ENCODE measurements at regions not wholly inside any gene's neighbourhood (a gene's known extent, or its start where the extent isn't known, plus 50 kb on each side); places are given as distances from the start of the nearest gene placed in this dataset.

DNA sequence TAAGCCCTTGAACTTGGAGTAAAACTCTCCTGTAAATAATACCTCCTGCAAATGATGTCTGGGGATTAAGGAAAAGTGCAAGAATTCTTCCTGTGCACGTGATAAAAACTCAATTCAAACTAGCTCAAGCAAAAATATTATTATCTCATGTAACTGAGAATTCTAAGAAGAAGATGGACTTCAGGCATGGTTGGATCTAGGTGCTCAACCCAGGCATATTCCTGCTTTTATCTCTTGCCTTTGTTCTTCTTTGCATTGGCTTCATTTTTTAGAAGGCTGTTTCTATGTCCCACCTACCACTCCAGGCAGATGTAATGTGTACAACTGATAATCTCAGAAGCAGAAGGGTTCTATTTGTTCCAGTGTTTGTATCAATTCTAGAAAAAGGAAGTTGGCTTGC is 95.8 kb downstream of the DACT2 start:
- no peaks in the 10 kb centered on the region for H3K9me3 Mint-ChIP-seq
- CTCF ChIA-PET, result no interaction called here
- no peak overlapping the region for H3K27ac Mint-ChIP-seq

DNA sequence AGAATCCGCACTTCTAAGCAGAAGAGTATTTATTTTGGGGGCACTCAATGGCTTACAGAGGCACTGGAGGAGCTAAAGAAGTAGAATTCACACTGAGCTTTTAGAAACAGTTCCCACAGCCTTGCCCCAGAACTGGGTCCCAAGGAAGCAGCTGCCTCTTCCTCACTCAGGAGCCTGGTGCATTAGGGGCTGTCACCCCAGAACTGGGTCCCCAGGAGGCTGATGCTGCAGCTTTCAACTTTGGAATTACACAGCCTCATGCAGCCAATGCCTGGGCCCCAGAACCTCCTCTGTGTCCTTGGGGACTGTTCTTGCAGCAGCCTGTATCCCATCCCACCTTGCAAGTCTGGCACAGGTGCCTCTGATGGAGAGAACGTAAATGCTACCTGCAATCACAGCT is 96.4 kb downstream of the DACT2 start:
- Histone ChIP-seq H3K27ac (ENCODE audit: low read length) (no peak overlapping the region), H3K4me1 (ENCODE audit: control insufficient read depth in 1 of 2, extremely low read depth in 1 of 2, insufficient read depth in 2 of 2, low read length in 2 of 2) (no peaks in the 10 kb centered on the region), H3K4me3 (ENCODE audit: control insufficient read depth in 1 of 2, extremely low read depth in 1 of 2, low read length in 1 of 2) (no peak overlapping the region), H3K27me3 (replicated peaks in 1 of 2; ENCODE audit: control insufficient read depth in 2 of 2, extremely low read depth in 1 of 2, insufficient read depth in 2 of 2, low read length in 1 of 2) (peaks cover 2 to 18% of the 10 kb centered on the region in 2 experiments), H3K9me3 (no peaks in the 10 kb centered on the region), H3K36me3 (ENCODE audit: control insufficient read depth in 2 of 2, extremely low read depth in 1 of 2, insufficient read depth in 1 of 2, low read length in 1 of 2) (no peaks in the 10 kb centered on the region)
- Mint-ChIP-seq H3K27ac (no peak overlapping the region), H3K4me3 (no peak overlapping the region), H3K27me3 (peaks cover 1 to 5% of the 10 kb centered on the region in 2 donors), H3K4me1 (no peaks in the 10 kb centered on the region), H3K36me3 (no peaks in the 10 kb centered on the region), H3K9me3 (no peaks in the 10 kb centered on the region)
- 91% methylated on average over 1 of the region's 2 CpGs for WGBS (ENCODE audit: insufficient coverage)
- ChIA-PET POLR2A (interaction anchor here in 1 of 2 donors (0.5 kb wide), 1 partner anchor 10 kb away, joined by 3 read pairs; no protein-coding TSS in a partner anchor), CTCF (no interaction called here)
- DNase-seq, result no peak
- ATAC-seq (replicated peaks in 1 of 4), result no peak

More for the DNA sequence above, 95.8 kb downstream of the DACT2 start:
- H3K4me1 ChIP-seq (ENCODE audit: control insufficient read depth in 1 of 2, extremely low read depth in 1 of 2, insufficient read depth in 2 of 2, low read length in 2 of 2), result no peaks in the 10 kb centered on the region
- no peak overlapping the region for H3K4me3 ChIP-seq (ENCODE audit: control insufficient read depth in 1 of 2, extremely low read depth in 1 of 2, low read length in 1 of 2)
- Mint-ChIP-seq H3K4me1 (no peaks in the 10 kb centered on the region), H3K4me3 (no peak overlapping the region), H3K36me3 (no peaks in the 10 kb centered on the region), H3K27me3 (peaks cover 4 to 8% of the 10 kb centered on the region in 2 donors)
- H3K27ac ChIP-seq (ENCODE audit: low read length), result no peak overlapping the region
- POLR2A ChIA-PET, result no interaction called here
- peaks cover 2 to 19% of the 10 kb centered on the region in 2 experiments for H3K27me3 ChIP-seq (replicated peaks in 1 of 2; ENCODE audit: control insufficient read depth in 2 of 2, extremely low read depth in 1 of 2, insufficient read depth in 2 of 2, low read length in 1 of 2)
- H3K36me3 ChIP-seq (ENCODE audit: control insufficient read depth in 2 of 2, extremely low read depth in 1 of 2, insufficient read depth in 1 of 2, low read length in 1 of 2), result no peaks in the 10 kb centered on the region
- no peaks in the 10 kb centered on the region for H3K9me3 ChIP-seq
- ATAC-seq (replicated peaks in 1 of 4) (no peak), DNase-seq (no peak)
- WGBS (ENCODE audit: insufficient coverage), result no CpG with 5 or more reads among the region's 1 CpG

DNA sequence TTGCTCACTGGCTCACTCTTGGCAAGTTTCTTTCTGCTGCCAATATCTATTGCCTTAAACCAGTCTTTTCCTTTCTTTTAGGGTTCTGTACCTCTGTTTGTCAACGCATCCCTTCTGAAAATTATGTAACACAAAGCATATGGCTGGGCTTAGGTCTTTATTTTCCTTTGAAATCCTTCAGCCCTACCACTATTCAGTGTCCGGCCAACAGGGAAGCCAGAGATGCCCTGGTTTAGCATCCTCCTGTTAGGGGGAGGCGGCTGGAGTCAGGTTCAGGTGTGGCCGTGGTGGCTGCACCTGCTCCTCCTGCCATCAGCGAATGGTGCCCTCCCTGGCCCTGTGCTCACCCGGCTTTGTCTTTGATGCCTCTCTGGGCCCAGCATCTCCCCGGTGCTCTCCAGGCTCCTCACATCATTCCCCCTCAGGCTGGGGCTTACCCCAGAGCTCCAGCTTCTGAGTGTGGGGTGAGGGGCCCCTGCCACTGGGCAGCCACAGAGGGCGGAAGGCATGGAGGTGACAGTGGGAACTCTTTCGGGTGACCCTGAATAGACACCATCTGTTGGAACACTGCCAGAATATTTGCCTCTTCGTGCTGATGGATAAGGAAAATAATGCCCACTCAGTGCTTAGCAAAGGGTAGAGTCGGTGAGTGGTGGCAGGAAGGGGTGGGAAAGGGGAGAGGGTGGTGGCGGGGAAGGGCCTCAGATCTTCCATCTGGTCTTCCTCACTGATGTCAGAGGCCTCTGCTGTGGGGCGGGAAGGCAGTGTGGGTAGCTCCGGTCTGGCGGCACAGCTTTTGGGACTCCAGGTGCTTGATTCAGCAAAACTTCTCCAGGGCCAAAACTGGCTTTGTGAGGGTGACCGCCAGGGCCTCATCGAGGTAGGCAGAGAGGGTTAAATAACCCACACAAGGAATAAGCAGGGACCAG is 97.2 kb downstream of the DACT2 start:
- ChIA-PET POLR2A (interaction anchor here in 1 of 2 donors (0.5 kb wide), 1 partner anchor 9 kb away, joined by 3 read pairs; no protein-coding TSS in a partner anchor), CTCF (no interaction called here)
- ATAC-seq (replicated peaks in 1 of 4) (no peak), DNase-seq (no peak)
- Histone ChIP-seq H3K4me3 (ENCODE audit: control insufficient read depth in 1 of 2, extremely low read depth in 1 of 2, low read length in 1 of 2) (no peak overlapping the region), H3K4me1 (ENCODE audit: control insufficient read depth in 1 of 2, extremely low read depth in 1 of 2, insufficient read depth in 2 of 2, low read length in 2 of 2) (no peaks in the 10 kb centered on the region), H3K27ac (ENCODE audit: low read length) (no peak overlapping the region), H3K36me3 (ENCODE audit: control insufficient read depth in 2 of 2, extremely low read depth in 1 of 2, insufficient read depth in 1 of 2, low read length in 1 of 2) (no peaks in the 10 kb centered on the region), H3K9me3 (no peaks in the 10 kb centered on the region), H3K27me3 (replicated peaks in 1 of 2; ENCODE audit: control insufficient read depth in 2 of 2, extremely low read depth in 1 of 2, insufficient read depth in 2 of 2, low read length in 1 of 2) (peaks cover 2 to 14% of the 10 kb centered on the region in 2 experiments)
- Mint-ChIP-seq H3K36me3 (no peaks in the 10 kb centered on the region), H3K4me3 (no peak overlapping the region), H3K27me3 (peaks cover 2 to 9% of the 10 kb centered on the region in 2 donors), H3K4me1 (no peaks in the 10 kb centered on the region), H3K27ac (no peak overlapping the region), H3K9me3 (no peaks in the 10 kb centered on the region)
- WGBS (ENCODE audit: insufficient coverage), result 77% methylated on average over 6 of the region's 17 CpGs

DNA sequence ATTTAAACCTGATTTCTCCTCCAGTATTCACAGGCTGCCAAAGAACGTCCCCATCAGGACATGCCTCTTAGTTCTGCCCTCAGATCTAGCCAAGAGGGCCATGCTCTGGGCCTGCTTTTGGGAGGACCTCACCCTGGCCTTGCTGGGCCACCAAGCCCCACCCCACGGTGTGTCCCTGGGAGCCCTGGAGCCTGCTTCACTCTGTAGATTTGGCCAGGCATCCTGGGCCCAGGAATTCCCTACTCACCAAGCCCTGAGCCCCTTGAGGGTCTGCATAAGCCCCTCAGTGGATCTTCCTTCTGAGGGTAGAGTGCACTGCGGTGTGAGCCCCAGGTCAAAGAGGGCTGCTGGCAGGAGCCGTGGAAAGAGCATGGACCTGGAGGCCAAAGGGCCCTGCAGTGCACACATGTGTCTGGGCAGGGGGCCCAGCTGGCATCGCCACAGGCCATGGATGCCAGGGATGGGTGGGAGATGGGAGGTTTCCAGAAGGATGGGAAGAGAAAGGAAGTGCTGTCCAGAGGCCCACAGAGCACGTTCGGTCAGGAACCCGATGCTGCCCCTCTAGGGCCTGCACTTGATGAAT is 98.0 kb downstream of the DACT2 start:
- Histone ChIP-seq H3K4me3 (ENCODE audit: control insufficient read depth in 1 of 2, extremely low read depth in 1 of 2, low read length in 1 of 2) (no peak overlapping the region), H3K27ac (ENCODE audit: low read length) (no peak overlapping the region), H3K36me3 (ENCODE audit: control insufficient read depth in 2 of 2, extremely low read depth in 1 of 2, insufficient read depth in 1 of 2, low read length in 1 of 2) (no peaks in the 10 kb centered on the region), H3K4me1 (ENCODE audit: control insufficient read depth in 1 of 2, extremely low read depth in 1 of 2, insufficient read depth in 2 of 2, low read length in 2 of 2) (no peaks in the 10 kb centered on the region), H3K9me3 (no peaks in the 10 kb centered on the region), H3K27me3 (replicated peaks in 1 of 2; ENCODE audit: control insufficient read depth in 2 of 2, extremely low read depth in 1 of 2, insufficient read depth in 2 of 2, low read length in 1 of 2) (peaks cover 2 to 19% of the 10 kb centered on the region in 2 experiments)
- POLR2A ChIA-PET, result no interaction called here
- WGBS (ENCODE audit: insufficient coverage), result 81% methylated on average over 8 of the region's 8 CpGs
- H3K9me3 Mint-ChIP-seq, result no peaks in the 10 kb centered on the region
- CTCF ChIA-PET, result no interaction called here
- no peak for ATAC-seq (replicated peaks in 1 of 4)
- peaks cover 2 to 5% of the 10 kb centered on the region in 2 donors for H3K27me3 Mint-ChIP-seq
- H3K27ac Mint-ChIP-seq, result no peak overlapping the region
- DNase-seq, result no peak
- H3K4me3 Mint-ChIP-seq, result no peak overlapping the region
- H3K36me3 Mint-ChIP-seq, result no peaks in the 10 kb centered on the region
- H3K4me1 Mint-ChIP-seq, result no peaks in the 10 kb centered on the region

DNA sequence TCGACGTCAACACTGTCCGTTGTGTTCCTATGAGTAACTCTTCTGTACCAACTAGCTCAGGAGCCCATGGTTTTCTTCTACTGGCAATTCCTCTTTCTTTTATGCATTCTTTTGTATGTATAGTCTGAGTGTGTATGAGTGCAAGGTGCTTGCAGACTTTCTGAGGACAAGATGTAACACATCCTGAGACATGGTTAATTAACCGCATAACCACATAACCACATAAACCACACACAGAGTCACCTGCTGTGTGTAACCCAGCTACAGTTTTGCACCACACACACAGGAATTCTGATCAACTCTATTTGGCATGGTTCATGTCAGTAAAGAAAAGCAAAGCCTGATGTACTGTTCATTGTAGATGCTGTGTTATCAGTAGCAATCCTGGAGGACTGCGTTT is 98.6 kb downstream of the DACT2 start:
- ChIA-PET POLR2A (no interaction called here), CTCF (no interaction called here)
- H3K27me3 Mint-ChIP-seq, result peaks cover 2 to 5% of the 10 kb centered on the region in 2 donors
- H3K9me3 Mint-ChIP-seq, result no peaks in the 10 kb centered on the region
- Histone ChIP-seq H3K9me3 (no peaks in the 10 kb centered on the region), H3K27ac (ENCODE audit: low read length) (no peak overlapping the region), H3K27me3 (replicated peaks in 1 of 2; ENCODE audit: control insufficient read depth in 2 of 2, extremely low read depth in 1 of 2, insufficient read depth in 2 of 2, low read length in 1 of 2) (peaks cover 2 to 20% of the 10 kb centered on the region in 2 experiments), H3K4me1 (ENCODE audit: control insufficient read depth in 1 of 2, extremely low read depth in 1 of 2, insufficient read depth in 2 of 2, low read length in 2 of 2) (no peaks in the 10 kb centered on the region), H3K36me3 (ENCODE audit: control insufficient read depth in 2 of 2, extremely low read depth in 1 of 2, insufficient read depth in 1 of 2, low read length in 1 of 2) (no peaks in the 10 kb centered on the region), H3K4me3 (ENCODE audit: control insufficient read depth in 1 of 2, extremely low read depth in 1 of 2, low read length in 1 of 2) (no peak overlapping the region)
- H3K27ac Mint-ChIP-seq, result no peak overlapping the region
- H3K4me1 Mint-ChIP-seq, result no peaks in the 10 kb centered on the region
- DNase-seq (no peak), ATAC-seq (replicated peaks in 1 of 4) (no peak)
- no peaks in the 10 kb centered on the region for H3K36me3 Mint-ChIP-seq
- no peak overlapping the region for H3K4me3 Mint-ChIP-seq
- no CpG with 5 or more reads among the region's 5 CpGs for WGBS (ENCODE audit: insufficient coverage)

DNA sequence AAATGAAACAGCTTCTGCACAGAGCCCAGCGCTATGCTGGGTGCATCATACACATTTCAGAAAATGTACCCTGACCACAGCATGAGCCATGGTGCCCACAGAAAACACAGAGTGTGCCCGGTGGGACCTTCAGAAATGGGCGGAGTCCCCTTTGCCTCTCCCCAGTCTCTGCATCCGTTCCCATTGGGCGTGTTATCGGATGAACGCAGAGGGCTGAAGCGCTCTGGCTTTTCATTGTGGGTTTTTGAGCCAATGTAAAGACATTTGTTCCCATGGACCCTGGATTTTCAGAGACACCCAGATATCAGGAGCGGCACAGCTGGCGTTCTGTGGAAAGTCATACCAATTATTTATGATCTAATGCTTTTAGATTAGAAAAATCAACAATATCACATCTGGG is 99.8 kb downstream of the DACT2 start:
- no peak for ATAC-seq (replicated peaks in 1 of 4)
- Mint-ChIP-seq H3K9me3 (no peaks in the 10 kb centered on the region), H3K27me3 (peaks cover 2 to 5% of the 10 kb centered on the region in 2 donors), H3K4me1 (no peaks in the 10 kb centered on the region), H3K36me3 (no peaks in the 10 kb centered on the region), H3K4me3 (no peak overlapping the region), H3K27ac (no peak overlapping the region)
- Histone ChIP-seq H3K4me3 (ENCODE audit: control insufficient read depth in 1 of 2, extremely low read depth in 1 of 2, low read length in 1 of 2) (no peak overlapping the region), H3K36me3 (ENCODE audit: control insufficient read depth in 2 of 2, extremely low read depth in 1 of 2, insufficient read depth in 1 of 2, low read length in 1 of 2) (no peaks in the 10 kb centered on the region), H3K27ac (ENCODE audit: low read length) (no peak overlapping the region), H3K27me3 (replicated peaks in 1 of 2; ENCODE audit: control insufficient read depth in 2 of 2, extremely low read depth in 1 of 2, insufficient read depth in 2 of 2, low read length in 1 of 2) (peaks cover 0 to 20% of the 10 kb centered on the region in 2 experiments), H3K9me3 (no peaks in the 10 kb centered on the region), H3K4me1 (ENCODE audit: control insufficient read depth in 1 of 2, extremely low read depth in 1 of 2, insufficient read depth in 2 of 2, low read length in 2 of 2) (no peaks in the 10 kb centered on the region)
- ChIA-PET POLR2A (no interaction called here), CTCF (no interaction called here)
- 100% methylated on average over 2 of the region's 10 CpGs for WGBS (ENCODE audit: insufficient coverage)
- no peak for DNase-seq

All from T-cell (primary cell).